GM19025 (cell line): ENCODE measurements at regions not wholly inside any gene's neighbourhood (a gene's known extent, or its start where the extent isn't known, plus 50 kb on each side); places are given as distances from the start of the nearest gene placed in this dataset.

Experiments
- ATAC-seq: cut with Tn5 transposase; IDR thresholded peaks from one replicate; pipeline ENCODE4 v1.9.1; 2021; ENCODE audit warnings: mild to moderate bottlenecking, low read depth, moderate library complexity; ENCODE audit not compliant: unreplicated experiment

GRCh38 chr2:155350783-155351580 is 652.5 kb downstream of the KCNJ3 start:
- ATAC-seq: no peak

GRCh38 chr2:155332016-155332415 is 633.5 kb downstream of the KCNJ3 start:
- ATAC-seq: no peak

GRCh38 chr2:155320236-155320635 is 621.7 kb downstream of the KCNJ3 start:
- ATAC-seq: no peak

GRCh38 chr2:155318710-155319109 is 620.2 kb downstream of the KCNJ3 start:
- no peak for ATAC-seq

GRCh38 chr2:155315768-155316167 is 617.3 kb downstream of the KCNJ3 start:
- ATAC-seq: no peak

- no peak for ATAC-seq
These were observed 612.1 kb downstream of the KCNJ3 start for GRCh38 chr2:155310589-155310988.

GRCh38 chr2:155309483-155309882 is 611.0 kb downstream of the KCNJ3 start:
- no peak for ATAC-seq

- no peak for ATAC-seq
These were observed 610.0 kb downstream of the KCNJ3 start for GRCh38 chr2:155308367-155309009.

GRCh38 chr2:155301221-155301620 is 602.7 kb downstream of the KCNJ3 start:
- ATAC-seq: no peak

- no peak for ATAC-seq
These were observed 599.5 kb downstream of the KCNJ3 start for GRCh38 chr2:155298001-155298400.

- no peak for ATAC-seq
These were observed 595.9 kb downstream of the KCNJ3 start for GRCh38 chr2:155294358-155294757.

- no peak for ATAC-seq
These were observed 583.4 kb downstream of the KCNJ3 start for GRCh38 chr2:155281907-155282306.

GRCh38 chr2:155273323-155273722 is 574.8 kb downstream of the KCNJ3 start:
- no peak for ATAC-seq

- ATAC-seq: no peak
These were observed 568.1 kb downstream of the KCNJ3 start for GRCh38 chr2:155266583-155266982.

GRCh38 chr2:155266109-155266508 is 567.6 kb downstream of the KCNJ3 start:
- ATAC-seq: no peak

GRCh38 chr2:155256803-155257202 is 558.3 kb downstream of the KCNJ3 start:
- no peak for ATAC-seq

GRCh38 chr2:155250800-155251199 is 552.3 kb downstream of the KCNJ3 start:
- ATAC-seq: peak; percentile 64

- ATAC-seq: no peak
These were observed 541.7 kb downstream of the KCNJ3 start for GRCh38 chr2:155240176-155240575.

GRCh38 chr2:155235710-155236109 is 537.2 kb downstream of the KCNJ3 start:
- ATAC-seq: no peak

GRCh38 chr2:155223781-155224406 is 525.4 kb downstream of the KCNJ3 start:
- ATAC-seq: no peak

- no peak for ATAC-seq
These were observed 520.5 kb downstream of the KCNJ3 start for GRCh38 chr2:155218945-155219344.
